ENCODE measurements at regions not wholly inside any gene's neighbourhood (a gene's known extent, or its start where the extent isn't known, plus 50 kb on each side); places are given as distances from the start of the nearest gene placed in this dataset.
A peak's percentile ranks its signal among the peaks of the same experiment; 100 is the strongest.

DNA sequence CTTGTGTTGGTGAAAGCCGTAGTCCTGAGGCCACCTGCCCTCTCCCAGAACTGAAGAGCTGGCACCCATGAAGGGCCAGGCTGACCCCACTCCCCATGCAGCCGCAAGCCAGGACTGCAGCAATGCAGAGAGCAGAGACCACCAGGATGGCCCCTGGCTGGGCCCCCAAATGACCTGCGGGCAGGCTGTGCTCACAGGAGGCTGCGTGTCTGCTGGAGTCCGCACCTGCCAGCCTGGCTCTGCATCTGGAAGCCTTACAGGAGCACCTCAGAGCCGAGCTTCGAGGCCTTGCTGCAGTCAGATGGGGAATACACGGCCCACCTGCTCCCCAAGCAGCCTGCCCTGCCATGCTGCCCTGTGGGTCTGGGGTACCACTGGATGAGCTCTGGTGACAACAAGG is 1336.8 kb downstream of the TBC1D22A start:
- Histone ChIP-seq H3K27ac (ENCODE audit: low read depth, low read length) (peak overlapping the region; percentile 99), H3K36me3 (ENCODE audit: low read length) (no peaks in the 10 kb centered on the region), H3K4me3 (ENCODE audit: insufficient read depth, low read length, poor library complexity, severe bottlenecking) (peak overlapping the region; percentile 37), H3F3A (ENCODE audit: insufficient read depth) (peaks cover 31% of the 10 kb centered on the region), H3K79me2 (ENCODE audit: insufficient read depth, low read length) (no peaks in the 10 kb centered on the region), H3K9ac (ENCODE audit: low read length) (peak overlapping the region; percentile 65), H3K9me3 (ENCODE audit: insufficient read depth, low read length) (no peaks in the 10 kb centered on the region), H3K9me2 (replicated peaks; ENCODE audit: insufficient read depth, low read length) (no peaks in the 10 kb centered on the region), H3K27me3 (ENCODE audit: low read length) (no peaks in the 10 kb centered on the region), H3K4me2 (ENCODE audit: low read depth, low read length, poor library complexity, severe bottlenecking) (peak overlapping the region; percentile 79), H2AFZ (ENCODE audit: low read depth, low read length, severe bottlenecking) (peak overlapping the region; percentile 37), H4K20me1 (ENCODE audit: low read depth, low read length) (no peaks in the 10 kb centered on the region)
- TF ChIP-seq, protein P1, sequence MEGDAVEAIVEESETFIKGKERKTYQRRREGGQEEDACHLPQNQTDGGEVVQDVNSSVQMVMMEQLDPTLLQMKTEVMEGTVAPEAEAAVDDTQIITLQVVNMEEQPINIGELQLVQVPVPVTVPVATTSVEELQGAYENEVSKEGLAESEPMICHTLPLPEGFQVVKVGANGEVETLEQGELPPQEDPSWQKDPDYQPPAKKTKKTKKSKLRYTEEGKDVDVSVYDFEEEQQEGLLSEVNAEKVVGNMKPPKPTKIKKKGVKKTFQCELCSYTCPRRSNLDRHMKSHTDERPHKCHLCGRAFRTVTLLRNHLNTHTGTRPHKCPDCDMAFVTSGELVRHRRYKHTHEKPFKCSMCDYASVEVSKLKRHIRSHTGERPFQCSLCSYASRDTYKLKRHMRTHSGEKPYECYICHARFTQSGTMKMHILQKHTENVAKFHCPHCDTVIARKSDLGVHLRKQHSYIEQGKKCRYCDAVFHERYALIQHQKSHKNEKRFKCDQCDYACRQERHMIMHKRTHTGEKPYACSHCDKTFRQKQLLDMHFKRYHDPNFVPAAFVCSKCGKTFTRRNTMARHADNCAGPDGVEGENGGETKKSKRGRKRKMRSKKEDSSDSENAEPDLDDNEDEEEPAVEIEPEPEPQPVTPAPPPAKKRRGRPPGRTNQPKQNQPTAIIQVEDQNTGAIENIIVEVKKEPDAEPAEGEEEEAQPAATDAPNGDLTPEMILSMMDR (IDR thresholded peaks at IDR 0.05; ENCODE audit: insufficient read depth, low read length, poor library complexity, severe bottlenecking): no peak
- no peak for TF ChIP-seq EZH2phosphoT487 (conservative IDR thresholded peaks at IDR 0.05; ENCODE audit: low read length)

DNA sequence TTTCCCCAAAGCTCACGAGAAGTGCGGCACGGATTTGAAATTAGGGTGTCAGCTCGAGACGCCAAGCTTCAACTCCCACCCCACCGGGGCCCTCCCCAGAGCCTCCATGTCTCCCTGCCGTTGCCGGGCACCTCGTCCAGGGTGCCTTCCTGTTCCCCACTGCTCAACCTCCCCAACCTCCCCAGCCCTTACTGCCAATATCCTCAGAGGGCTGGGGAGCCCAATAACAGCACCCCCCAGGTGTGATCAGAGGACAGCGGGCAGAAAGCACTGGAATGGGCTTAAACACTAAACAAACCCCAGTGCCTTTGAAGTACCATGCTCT is 1336.4 kb downstream of the TBC1D22A start:
- Histone ChIP-seq H3K4me3 (ENCODE audit: insufficient read depth, low read length, poor library complexity, severe bottlenecking) (peak overlapping the region; percentile 37), H3K79me2 (ENCODE audit: insufficient read depth, low read length) (no peaks in the 10 kb centered on the region), H4K20me1 (ENCODE audit: low read depth, low read length) (no peaks in the 10 kb centered on the region), H3K27ac (ENCODE audit: low read depth, low read length) (peak overlapping the region; percentile 99), H3K27me3 (ENCODE audit: low read length) (no peaks in the 10 kb centered on the region), H2AFZ (ENCODE audit: low read depth, low read length, severe bottlenecking) (peak overlapping the region; percentile 37), H3K9me3 (ENCODE audit: insufficient read depth, low read length) (no peaks in the 10 kb centered on the region), H3K9me2 (replicated peaks; ENCODE audit: insufficient read depth, low read length) (no peaks in the 10 kb centered on the region), H3K9ac (ENCODE audit: low read length) (peak overlapping the region; percentile 65), H3K36me3 (ENCODE audit: low read length) (no peaks in the 10 kb centered on the region), H3F3A (ENCODE audit: insufficient read depth) (peaks cover 31% of the 10 kb centered on the region), H3K4me2 (ENCODE audit: low read depth, low read length, poor library complexity, severe bottlenecking) (peak overlapping the region; percentile 79)
- TF ChIP-seq, protein P1 (IDR thresholded peaks at IDR 0.05; ENCODE audit: insufficient read depth, low read length, poor library complexity, severe bottlenecking): no peak
- no peak for TF ChIP-seq EZH2phosphoT487 (conservative IDR thresholded peaks at IDR 0.05; ENCODE audit: low read length)

DNA sequence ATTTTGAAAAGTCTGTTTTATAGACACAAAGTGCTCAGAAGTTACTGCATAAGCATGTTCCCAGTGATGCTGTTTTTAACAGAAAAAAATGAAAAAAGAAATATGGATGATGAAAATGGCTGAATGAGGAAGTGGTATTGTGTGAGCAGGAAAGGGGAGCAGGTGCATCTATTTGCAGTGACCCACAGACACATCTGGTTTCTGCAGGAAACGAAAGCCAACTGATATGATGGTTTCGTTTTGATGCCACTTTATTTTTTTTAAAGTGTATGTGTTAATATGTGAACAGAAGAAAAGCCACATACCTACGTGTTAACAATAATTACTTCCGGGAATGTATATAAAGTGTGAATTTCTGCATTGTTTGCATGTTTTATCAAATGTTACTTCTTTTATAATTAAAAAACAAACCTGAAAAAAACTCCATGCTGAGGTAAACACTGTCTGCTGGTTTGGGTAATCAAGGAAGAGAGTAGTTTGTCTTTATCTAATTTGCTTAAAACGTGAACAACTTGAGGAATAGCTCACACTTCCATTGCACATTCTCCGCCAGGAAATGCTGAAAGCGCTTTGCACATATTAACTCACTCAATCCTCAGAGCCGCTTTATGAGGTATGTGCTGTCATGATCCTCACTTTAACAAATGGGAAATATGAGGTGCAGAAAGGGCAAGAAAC is 1335.9 kb downstream of the TBC1D22A start:
- Histone ChIP-seq H3F3A (ENCODE audit: insufficient read depth) (peaks cover 31% of the 10 kb centered on the region), H4K20me1 (ENCODE audit: low read depth, low read length) (no peaks in the 10 kb centered on the region), H3K79me2 (ENCODE audit: insufficient read depth, low read length) (no peaks in the 10 kb centered on the region), H3K9me3 (ENCODE audit: insufficient read depth, low read length) (no peaks in the 10 kb centered on the region), H3K27me3 (ENCODE audit: low read length) (no peaks in the 10 kb centered on the region), H3K36me3 (ENCODE audit: low read length) (no peaks in the 10 kb centered on the region), H3K4me3 (ENCODE audit: insufficient read depth, low read length, poor library complexity, severe bottlenecking) (peak overlapping the region; percentile 37), H3K4me2 (ENCODE audit: low read depth, low read length, poor library complexity, severe bottlenecking) (peak overlapping the region; percentile 79), H3K9ac (ENCODE audit: low read length) (peak overlapping the region; percentile 65), H3K27ac (ENCODE audit: low read depth, low read length) (peak overlapping the region; percentile 99), H3K9me2 (replicated peaks; ENCODE audit: insufficient read depth, low read length) (no peaks in the 10 kb centered on the region), H2AFZ (ENCODE audit: low read depth, low read length, severe bottlenecking) (peak overlapping the region; percentile 37)
- no peak for TF ChIP-seq EZH2phosphoT487 (conservative IDR thresholded peaks at IDR 0.05; ENCODE audit: low read length)
- TF ChIP-seq, protein P1 (IDR thresholded peaks at IDR 0.05; ENCODE audit: insufficient read depth, low read length, poor library complexity, severe bottlenecking): no peak
